ENCODE measurements at regions not wholly inside any gene's neighbourhood (a gene's known extent, or its start where the extent isn't known, plus 50 kb on each side); places are given as distances from the start of the nearest gene placed in this dataset.

DNA sequence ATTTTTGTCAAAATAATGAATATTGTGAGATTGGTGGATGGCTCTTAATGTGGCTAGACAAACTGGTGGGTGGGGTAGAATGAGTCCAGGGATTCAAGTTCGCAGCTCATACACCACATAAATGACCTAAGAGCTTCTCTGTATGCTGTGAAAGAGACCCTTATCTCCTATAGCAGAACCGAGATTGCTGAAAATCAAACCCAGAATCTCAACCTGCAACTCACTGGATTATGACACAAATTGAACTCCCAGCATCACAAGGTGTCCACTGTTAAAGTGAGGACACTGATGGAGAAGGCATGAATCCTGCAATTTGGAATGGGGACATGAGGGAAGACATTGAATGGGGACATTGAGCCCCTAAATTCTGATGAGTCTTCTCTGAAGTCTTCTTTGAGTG is 51.3 kb upstream of the CNKSR3 start:
- no peak for DNase-seq
- Mint-ChIP-seq H3K4me1 (no peaks in the 10 kb centered on the region), H3K4me3 (no peak overlapping the region), H3K27ac (no peak overlapping the region), H3K9me3 (no peaks in the 10 kb centered on the region), H3K27me3 (peaks cover 5% of the 10 kb centered on the region)
- no peak for ATAC-seq

DNA sequence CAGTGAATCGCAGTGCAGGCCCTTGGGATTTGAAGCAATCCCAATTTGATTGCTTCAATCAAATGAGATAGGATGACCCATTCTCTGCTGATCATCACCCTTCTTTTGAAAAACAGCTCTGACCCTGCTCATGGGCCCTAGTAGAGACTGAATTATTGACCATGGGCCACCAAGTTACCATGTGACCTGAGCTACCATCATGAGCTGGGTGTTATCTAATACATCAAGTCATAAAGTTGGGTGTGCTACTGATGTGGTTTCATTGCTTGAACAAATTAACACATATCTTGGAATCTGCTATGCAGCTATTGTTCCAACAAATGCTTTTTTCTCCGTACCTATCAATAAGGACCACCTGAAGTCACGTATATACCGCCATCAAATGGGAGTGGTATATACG is 54.8 kb upstream of the CNKSR3 start:
- Mint-ChIP-seq H3K27me3 (peaks cover 5% of the 10 kb centered on the region), H3K4me3 (no peak overlapping the region), H3K27ac (no peak overlapping the region), H3K9me3 (no peaks in the 10 kb centered on the region), H3K4me1 (no peaks in the 10 kb centered on the region)
- DNase-seq: no peak
- ATAC-seq: no peak

DNA sequence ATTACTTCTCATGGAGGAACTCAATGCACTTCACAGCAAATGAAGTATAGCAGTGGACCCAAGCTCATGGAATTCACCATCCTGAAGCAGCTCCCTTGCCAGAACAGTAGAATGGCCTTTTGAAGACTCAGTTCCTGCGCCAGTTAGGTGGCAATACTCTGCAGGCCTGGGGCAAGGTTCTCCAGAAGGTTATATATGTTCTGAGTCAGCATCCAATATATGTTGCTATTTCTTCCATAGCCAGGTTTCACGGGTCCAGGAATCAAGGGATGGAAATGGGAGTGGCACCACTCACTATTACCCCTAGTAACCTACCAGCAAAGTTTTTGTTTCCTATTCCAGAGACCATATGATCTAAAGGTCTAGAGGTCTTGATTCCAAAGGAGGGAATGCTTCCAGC is 56.4 kb upstream of the CNKSR3 start:
- H3K27ac Mint-ChIP-seq: no peak overlapping the region
- ATAC-seq (no peak), DNase-seq (no peak)
- no peaks in the 10 kb centered on the region for H3K4me1 Mint-ChIP-seq
- H3K9me3 Mint-ChIP-seq: no peaks in the 10 kb centered on the region
- H3K4me3 Mint-ChIP-seq: no peak overlapping the region
- peaks cover 7% of the 10 kb centered on the region for H3K27me3 Mint-ChIP-seq

DNA sequence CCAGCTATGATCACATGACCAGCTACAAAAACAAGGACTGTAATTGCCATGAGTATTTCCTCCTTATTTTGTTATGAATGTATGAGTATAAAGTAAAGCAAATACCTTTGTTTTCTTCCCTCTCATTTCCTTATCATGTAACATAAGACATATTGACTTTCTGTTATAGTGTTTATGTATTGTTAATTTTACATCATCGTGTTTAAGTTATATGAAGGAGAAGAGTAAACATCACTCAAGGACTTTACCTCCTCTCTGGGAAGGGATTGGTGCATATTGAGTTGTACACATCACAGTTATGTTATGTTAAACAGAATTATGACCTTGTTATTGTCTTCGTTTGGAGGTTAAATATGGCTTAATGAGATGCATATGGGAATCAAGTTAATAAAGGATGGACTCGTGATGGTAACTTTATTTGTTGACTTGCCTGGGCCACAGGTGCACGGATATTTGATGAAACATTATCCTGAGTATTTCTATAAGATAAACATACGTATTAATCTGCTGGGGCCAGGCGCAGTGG is 57.3 kb upstream of the CNKSR3 start:
- ATAC-seq (no peak), DNase-seq (no peak)
- Mint-ChIP-seq H3K9me3 (no peaks in the 10 kb centered on the region), H3K27ac (no peak overlapping the region), H3K4me1 (no peaks in the 10 kb centered on the region), H3K4me3 (no peak overlapping the region), H3K27me3 (peaks cover 11% of the 10 kb centered on the region)

DNA sequence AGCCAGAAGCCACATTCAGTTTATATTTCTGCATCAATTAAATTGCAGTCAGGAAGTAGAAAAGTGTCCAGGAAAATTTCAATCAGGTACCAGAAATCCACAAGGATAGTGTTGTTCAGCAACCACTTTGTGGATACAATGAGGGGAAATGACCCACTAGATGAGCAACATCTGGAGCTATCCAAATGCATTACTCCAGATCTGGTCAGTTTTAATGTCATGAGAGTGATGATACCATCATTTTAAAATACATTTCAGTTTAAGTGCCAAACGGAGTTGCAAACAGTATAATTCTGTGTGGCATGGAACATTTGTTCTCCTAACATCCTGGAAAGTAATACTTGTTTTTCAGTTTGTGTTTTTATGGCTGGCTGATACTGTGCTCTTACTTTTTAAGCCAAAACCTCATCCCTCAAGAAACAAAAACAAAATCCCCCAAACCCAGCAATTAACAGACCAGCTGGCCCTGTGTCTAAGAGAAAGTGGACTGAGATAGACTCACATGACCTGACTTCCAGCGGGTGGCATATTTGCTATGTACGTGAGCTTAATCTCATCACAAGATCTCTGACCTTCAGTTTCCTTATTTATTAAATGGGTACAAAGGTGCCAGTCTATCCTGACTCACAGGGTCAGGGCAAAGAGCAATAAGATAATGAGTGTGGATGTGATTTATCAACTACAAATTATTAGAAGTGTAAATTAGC is 58.8 kb upstream of the CNKSR3 start:
- Mint-ChIP-seq H3K4me3 (no peak overlapping the region), H3K4me1 (no peaks in the 10 kb centered on the region), H3K9me3 (no peaks in the 10 kb centered on the region), H3K27me3 (peaks cover 12% of the 10 kb centered on the region), H3K27ac (no peak overlapping the region)
- DNase-seq (no peak), ATAC-seq (no peak)

DNA sequence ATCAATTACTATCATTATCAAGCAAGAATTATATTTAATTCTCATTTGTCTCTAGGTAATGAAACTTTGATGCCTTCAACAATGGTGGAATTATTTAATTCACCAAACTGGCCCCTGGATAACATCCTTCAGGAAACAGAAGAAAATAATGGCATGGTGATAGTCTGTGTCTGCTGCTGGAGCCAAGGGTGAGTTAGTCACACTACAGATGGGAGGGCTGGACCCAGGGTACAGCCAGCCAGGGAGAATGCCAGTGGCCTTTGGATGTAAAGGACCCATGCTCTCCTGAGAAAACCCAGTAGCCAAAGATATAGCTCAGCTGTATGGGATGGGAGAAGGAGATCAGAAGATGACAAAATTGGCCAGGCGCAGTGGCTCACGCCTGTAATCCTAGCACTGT is 60.0 kb upstream of the CNKSR3 start:
- Mint-ChIP-seq H3K9me3 (no peaks in the 10 kb centered on the region), H3K4me1 (no peaks in the 10 kb centered on the region)

DNA sequence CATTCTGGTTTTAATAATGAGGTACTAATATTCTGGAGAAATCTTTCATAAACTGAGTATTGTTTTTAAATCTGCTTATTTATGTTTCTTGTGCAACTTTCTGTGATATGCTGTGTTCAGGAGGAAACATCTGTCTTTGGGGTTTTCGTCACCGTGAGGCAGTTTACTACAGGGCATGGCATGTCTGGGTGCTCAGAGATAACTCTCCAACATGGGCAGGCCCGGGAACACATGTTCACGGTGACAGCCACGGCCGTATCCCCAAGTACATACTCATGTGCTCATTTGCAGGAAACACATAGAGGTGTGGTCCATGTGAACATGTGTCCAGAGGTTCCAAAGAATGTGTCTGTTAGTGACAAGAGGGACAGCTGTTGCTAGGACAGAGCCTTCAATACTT is 62.1 kb upstream of the CNKSR3 start:
- H3K4me3 Mint-ChIP-seq: no peak overlapping the region
- no peaks in the 10 kb centered on the region for H3K4me1 Mint-ChIP-seq
- H3K27me3 Mint-ChIP-seq: peaks cover 12% of the 10 kb centered on the region
- no peak overlapping the region for H3K27ac Mint-ChIP-seq
- peaks cover 0 to 5% of the 10 kb centered on the region in 2 donors for H3K9me3 Mint-ChIP-seq
- no peak for DNase-seq
- ATAC-seq: no peak

More for the DNA sequence above, 60.0 kb upstream of the CNKSR3 start:
- DNase-seq: no peak
- H3K4me3 Mint-ChIP-seq: no peak overlapping the region
- ATAC-seq: no peak
- H3K27ac Mint-ChIP-seq: no peak overlapping the region
- peaks cover 12% of the 10 kb centered on the region for H3K27me3 Mint-ChIP-seq

DNA sequence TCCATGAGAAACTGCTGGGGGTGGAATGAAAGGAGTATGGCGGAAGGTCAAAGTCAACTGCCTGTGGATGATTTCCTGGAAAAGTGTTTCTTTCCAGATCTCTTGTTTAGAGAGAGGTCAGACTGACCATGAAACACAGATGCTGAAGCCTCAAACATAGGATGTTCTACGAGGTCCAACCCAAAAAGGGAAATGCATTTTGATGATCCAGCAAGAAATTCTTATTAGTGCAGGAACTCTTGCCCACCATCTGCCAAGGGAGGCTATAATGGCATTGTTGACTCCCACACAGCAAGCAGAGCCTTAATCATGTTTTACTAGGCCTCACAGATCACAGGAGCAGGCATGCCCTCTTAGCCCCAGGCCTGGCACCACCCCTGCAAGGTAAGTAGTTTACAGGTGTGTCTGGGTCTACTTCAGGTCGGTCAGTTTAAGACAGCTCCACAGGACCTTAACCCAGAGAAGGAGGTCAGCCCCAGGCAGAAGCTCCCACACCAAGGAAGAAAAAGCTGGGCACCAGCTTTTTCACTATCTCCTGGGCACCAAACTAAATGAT is 67.6 kb upstream of the CNKSR3 start:
- Mint-ChIP-seq H3K9me3 (peaks cover 8 to 24% of the 10 kb centered on the region in 2 donors), H3K27ac (no peak overlapping the region), H3K27me3 (no peaks in the 10 kb centered on the region), H3K4me1 (no peaks in the 10 kb centered on the region), H3K4me3 (no peak overlapping the region)
- DNase-seq: no peak
- ATAC-seq: no peak

DNA sequence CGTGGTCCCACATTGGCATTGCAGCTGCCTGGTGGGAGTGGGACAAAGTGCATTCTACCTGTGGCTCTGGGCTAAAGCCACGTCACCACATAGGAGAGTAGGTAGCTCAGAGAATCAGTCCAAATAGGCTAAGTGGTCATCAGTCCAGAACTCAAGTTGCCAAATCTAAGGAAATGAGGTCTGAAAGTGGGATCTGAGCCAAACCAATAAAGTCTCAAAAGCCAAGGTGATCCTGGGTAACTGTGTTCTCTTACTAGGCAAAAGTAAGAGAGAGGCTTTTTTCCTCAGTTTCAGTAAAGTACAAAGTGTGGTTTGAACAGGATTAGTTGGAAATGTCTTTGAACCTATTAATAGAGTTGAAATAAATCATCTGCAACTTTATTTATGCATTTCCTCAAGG is 68.6 kb upstream of the CNKSR3 start:
- Mint-ChIP-seq H3K4me3 (no peak overlapping the region), H3K27ac (no peak overlapping the region), H3K9me3 (peaks cover 8 to 24% of the 10 kb centered on the region in 2 donors), H3K27me3 (no peaks in the 10 kb centered on the region), H3K4me1 (no peaks in the 10 kb centered on the region)
- DNase-seq (no peak), ATAC-seq (no peak)

DNA sequence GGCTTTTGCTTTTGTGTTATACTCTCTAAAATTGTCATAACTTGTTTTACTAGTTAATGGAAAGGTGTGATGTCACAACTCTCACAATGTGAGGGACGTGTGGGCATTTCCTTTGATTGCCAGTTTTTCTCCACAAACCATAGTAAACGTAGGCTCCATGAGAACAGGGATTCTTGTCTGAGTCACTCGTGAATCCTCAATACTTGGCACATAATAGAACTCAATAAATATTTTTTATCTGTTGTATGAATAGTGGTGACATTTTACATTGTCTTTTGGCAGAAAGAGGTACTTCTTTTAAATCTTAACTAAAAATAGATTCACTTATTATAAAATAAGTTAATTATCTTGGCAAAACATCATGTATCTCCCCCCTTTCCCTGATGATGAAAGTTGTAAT is 69.0 kb upstream of the CNKSR3 start:
- peaks cover 8 to 24% of the 10 kb centered on the region in 2 donors for H3K9me3 Mint-ChIP-seq
- no peak overlapping the region for H3K27ac Mint-ChIP-seq
- DNase-seq (no peak), ATAC-seq (no peak)
- no peak overlapping the region for H3K4me3 Mint-ChIP-seq
- no peaks in the 10 kb centered on the region for H3K27me3 Mint-ChIP-seq
- H3K4me1 Mint-ChIP-seq: no peaks in the 10 kb centered on the region

DNA sequence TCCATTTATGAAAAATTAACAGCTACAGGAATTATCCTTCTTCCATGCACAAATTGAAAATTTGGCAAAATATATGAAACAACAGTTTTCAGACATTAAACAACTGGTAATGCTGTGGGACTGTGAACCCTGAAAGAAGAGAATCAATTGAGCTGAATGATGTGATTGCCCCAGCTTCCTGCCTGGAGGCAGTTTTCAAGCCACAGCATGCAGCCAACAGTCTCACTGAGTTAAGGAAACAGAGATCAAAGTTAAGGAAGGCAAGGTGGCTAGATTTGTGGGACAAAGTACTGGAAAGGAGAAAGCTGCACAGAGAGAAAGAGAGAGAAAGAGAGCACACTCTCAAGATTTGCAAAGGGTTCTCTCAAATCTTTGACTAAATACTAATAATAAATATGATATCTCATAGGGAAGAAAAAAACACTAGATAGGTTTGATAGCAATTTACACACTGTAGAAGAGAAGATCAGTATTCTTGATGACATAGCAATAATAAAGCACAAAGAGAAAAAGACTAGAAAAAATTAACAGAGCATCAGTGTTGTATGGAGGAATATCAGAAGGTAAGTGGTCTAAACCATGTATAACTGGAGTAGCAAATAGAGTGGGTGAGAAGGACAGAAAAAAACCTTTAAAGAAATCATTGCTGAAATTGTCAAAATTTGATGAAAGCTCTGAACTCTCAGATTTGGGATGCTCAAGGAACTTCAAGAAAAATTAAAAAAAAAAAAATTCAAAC is 70.1 kb upstream of the CNKSR3 start:
- Mint-ChIP-seq H3K27me3 (no peaks in the 10 kb centered on the region), H3K4me1 (no peaks in the 10 kb centered on the region), H3K9me3 (peaks cover 8 to 24% of the 10 kb centered on the region in 2 donors), H3K4me3 (no peak overlapping the region), H3K27ac (no peak overlapping the region)
- DNase-seq (no peak), ATAC-seq (no peak)

DNA sequence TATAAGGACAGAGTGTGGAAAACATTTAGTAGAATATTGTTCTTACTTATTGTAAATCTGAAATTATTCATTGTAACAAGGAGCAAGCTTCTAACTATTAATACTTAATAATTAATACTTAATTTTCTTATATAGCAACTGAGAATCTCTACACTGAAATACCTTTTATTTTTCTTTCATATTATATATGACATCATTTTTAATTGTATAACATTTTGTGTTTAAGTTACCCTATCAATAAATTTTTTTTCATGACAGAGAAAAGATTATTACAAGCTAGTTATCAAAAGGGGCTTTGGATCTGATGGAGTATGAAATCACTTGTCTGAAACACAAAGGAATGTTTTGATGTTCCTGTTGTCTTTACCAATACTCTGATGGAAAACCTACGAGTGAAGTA is 72.2 kb upstream of the CNKSR3 start:
- Mint-ChIP-seq H3K4me1 (no peaks in the 10 kb centered on the region), H3K4me3 (no peak overlapping the region), H3K9me3 (peaks cover 8 to 19% of the 10 kb centered on the region in 2 donors), H3K27ac (no peak overlapping the region), H3K27me3 (no peaks in the 10 kb centered on the region)
- ATAC-seq (no peak), DNase-seq (no peak)

DNA sequence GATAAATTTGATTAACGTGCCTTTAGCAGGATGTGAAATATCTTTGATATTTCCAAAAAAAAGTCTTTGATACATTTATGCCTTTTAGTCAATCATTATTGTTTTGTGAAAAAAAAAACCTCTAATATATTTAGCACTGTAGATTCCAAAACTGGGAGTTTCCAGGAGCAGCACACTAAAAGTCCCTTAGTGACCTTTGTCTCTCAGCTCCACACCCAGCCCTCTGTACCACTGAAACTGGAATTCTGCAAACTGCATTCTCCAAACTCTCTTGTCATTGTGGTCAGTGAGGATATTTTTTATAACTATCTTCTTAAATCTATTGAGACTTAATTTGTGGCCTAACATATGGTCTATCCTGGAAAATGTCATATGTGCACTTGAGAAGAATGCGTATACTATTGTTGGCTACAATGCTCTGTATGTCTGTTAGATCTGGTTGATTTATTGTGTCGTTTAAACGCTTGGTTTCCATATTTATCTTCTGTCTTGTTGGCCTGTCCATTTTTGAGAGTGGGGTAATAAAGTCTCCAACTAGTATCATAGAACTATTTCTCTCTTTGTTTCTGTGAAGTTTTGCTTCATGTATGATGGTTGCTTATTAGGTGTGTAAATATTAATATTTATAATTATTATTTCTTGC is 73.2 kb upstream of the CNKSR3 start:
- no peak overlapping the region for H3K4me3 Mint-ChIP-seq

DNA sequence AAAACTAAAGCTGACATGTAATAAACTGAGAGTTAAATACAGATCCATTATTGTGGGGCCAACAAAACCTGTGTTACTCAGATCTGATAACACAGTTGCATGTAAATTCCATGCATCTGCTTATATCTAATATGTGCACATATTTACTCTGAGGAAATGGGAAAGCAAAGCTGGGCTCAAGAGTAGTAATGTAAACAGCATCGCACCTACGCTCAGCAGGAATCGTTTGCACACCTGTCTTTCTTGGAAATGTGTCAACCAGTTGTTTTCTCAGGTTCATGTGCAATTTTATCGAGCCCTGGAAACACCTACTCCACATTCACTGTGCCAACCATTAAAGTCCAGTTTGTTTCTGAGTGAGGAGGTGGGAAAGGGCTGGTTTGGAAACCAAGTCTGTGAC is 80.3 kb upstream of the CNKSR3 start:
- DNase-seq (no peak), ATAC-seq (no peak)
- Mint-ChIP-seq H3K4me3 (no peak overlapping the region), H3K9me3 (no peaks in the 10 kb centered on the region), H3K4me1 (no peaks in the 10 kb centered on the region), H3K27me3 (no peaks in the 10 kb centered on the region), H3K27ac (no peak overlapping the region)

More for the DNA sequence above, 73.2 kb upstream of the CNKSR3 start:
- ATAC-seq (no peak), DNase-seq (no peak)
- Mint-ChIP-seq H3K27ac (no peak overlapping the region), H3K27me3 (no peaks in the 10 kb centered on the region), H3K9me3 (peaks cover 8 to 13% of the 10 kb centered on the region in 2 donors), H3K4me1 (no peaks in the 10 kb centered on the region)

DNA sequence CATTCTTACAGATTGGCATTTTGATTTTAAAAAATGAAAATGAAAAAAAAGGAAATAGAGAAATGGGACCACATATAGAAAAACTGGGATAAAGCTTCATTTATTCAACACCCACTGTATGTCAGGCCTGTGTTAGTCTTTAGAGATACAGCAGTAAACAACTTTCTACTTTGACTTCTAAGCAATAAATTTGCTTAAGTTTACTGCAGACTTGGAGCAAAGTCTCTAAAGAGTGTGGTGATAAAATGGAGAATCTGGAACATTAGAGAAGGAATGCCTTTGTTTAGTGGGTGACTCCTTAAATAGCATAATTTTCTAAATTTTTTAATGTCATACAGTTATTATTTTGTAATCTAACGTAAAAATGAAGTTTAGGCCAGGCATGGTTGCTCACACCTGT is 80.7 kb upstream of the CNKSR3 start:
- no peak overlapping the region for H3K4me3 Mint-ChIP-seq
- ATAC-seq (no peak), DNase-seq (no peak)
- H3K27me3 Mint-ChIP-seq: no peaks in the 10 kb centered on the region
- H3K4me1 Mint-ChIP-seq: no peaks in the 10 kb centered on the region
- no peak overlapping the region for H3K27ac Mint-ChIP-seq
- H3K9me3 Mint-ChIP-seq: no peaks in the 10 kb centered on the region

Measured in stimulated activated naive CD8-positive, alpha-beta T cell treated with anti-CD3 and anti-CD28 coated beads, Interleukin-15, amount 100 ng/mL, for 72 hours (primary cell).